GM19372 (cell line): ENCODE measurements at regions not wholly inside any gene's neighbourhood (a gene's known extent, or its start where the extent isn't known, plus 50 kb on each side); places are given as distances from the start of the nearest gene placed in this dataset.

Source experiments
- ATAC-seq: cut with Tn5 transposase; IDR thresholded peaks from one replicate; pipeline ENCODE4 v1.9.1; 2021; ENCODE audit warnings: mild to moderate bottlenecking, low read depth, moderate library complexity; ENCODE audit not compliant: unreplicated experiment

- ATAC-seq: no peak
These were observed 136.5 kb upstream of the FNDC3A start for GRCh38 chr13:48839171-48839570.

- no peak for ATAC-seq
These were observed 135.3 kb upstream of the FNDC3A start for GRCh38 chr13:48840366-48840765.

- no peak for ATAC-seq
These were observed 133.4 kb upstream of the FNDC3A start for GRCh38 chr13:48842316-48842715.

- no peak for ATAC-seq
These were observed 131.9 kb upstream of the FNDC3A start for GRCh38 chr13:48843630-48844380.

- ATAC-seq: no peak
These were observed 131.0 kb upstream of the FNDC3A start for GRCh38 chr13:48844676-48845075.

GRCh38 chr13:48849515-48849914, 126.2 kb upstream of the FNDC3A start:
- no peak for ATAC-seq

- no peak for ATAC-seq
These were observed 124.0 kb upstream of the FNDC3A start for GRCh38 chr13:48851707-48852106.

GRCh38 chr13:48852911-48853727, 122.6 kb upstream of the FNDC3A start:
- ATAC-seq: no peak

GRCh38 chr13:48853728-48854102, 122.0 kb upstream of the FNDC3A start:
- ATAC-seq: no peak

- no peak for ATAC-seq
These were observed 118.1 kb upstream of the FNDC3A start for GRCh38 chr13:48857576-48857975.

GRCh38 chr13:48858122-48858902, 117.4 kb upstream of the FNDC3A start:
- ATAC-seq: no peak

GRCh38 chr13:48859272-48860105, 116.2 kb upstream of the FNDC3A start:
- no peak for ATAC-seq

- no peak for ATAC-seq
These were observed 115.3 kb upstream of the FNDC3A start for GRCh38 chr13:48860364-48860763.

- no peak for ATAC-seq
These were observed 113.1 kb upstream of the FNDC3A start for GRCh38 chr13:48862572-48862971.

GRCh38 chr13:48864100-48864499, 111.6 kb upstream of the FNDC3A start:
- no peak for ATAC-seq

GRCh38 chr13:48866249-48866648, 109.5 kb upstream of the FNDC3A start:
- ATAC-seq: no peak

- no peak for ATAC-seq
These were observed 102.6 kb upstream of the FNDC3A start for GRCh38 chr13:48873081-48873480.

- ATAC-seq: no peak
These were observed 102.1 kb upstream of the FNDC3A start for GRCh38 chr13:48873587-48873986.

GRCh38 chr13:48874165-48874564, 101.5 kb upstream of the FNDC3A start:
- no peak for ATAC-seq

- no peak for ATAC-seq
These were observed 100.7 kb upstream of the FNDC3A start for GRCh38 chr13:48875047-48875446.
